GM12878 (cell line): ENCODE measurements at regions not wholly inside any gene's neighbourhood (a gene's known extent, or its start where the extent isn't known, plus 50 kb on each side); places are given as distances from the start of the nearest gene placed in this dataset.

Experiments used
- ATAC-seq: fragments of 200-7000 bp; cut with Tn5 transposase; 3 replicates; pipeline ENCODE4 v1.9.1; 2020; ENCODE audit warnings: mild to moderate bottlenecking, moderate library complexity
- BruUV-seq: library from RNA; stranded (reverse); fragments of 400-500 nt; replicated peaks from 2 replicates; lab custom pipeline; 2021; lab: Mats Ljungman, UMichigan
- CTCF ChIA-PET: fragments of 300-600 bp; sonication (Branson Sonifier 250); formaldehyde crosslinking; extraction: SDS; loops from one replicate; lab custom pipeline; 2021; ENCODE audit warnings: inconsistent platforms; lab: Yijun Ruan, JAX
- POLR2A ChIA-PET: fragments of 350-600 bp; formaldehyde crosslinking; extraction: SDS; loops from one replicate; lab custom pipeline; 2021; ENCODE audit warnings: inconsistent platforms; lab: Charles Lee
- RAD21 ChIA-PET: fragments of 300-600 bp; sonication (Branson Sonifier 250); formaldehyde crosslinking; loops from one replicate; lab custom pipeline; 2023; ENCODE audit warnings: antibody characterized with exemption; ENCODE audit not compliant: unreplicated experiment; lab: Charles Lee
- SMC1A ChIA-PET: fragments of 300-600 bp; sonication (Branson Sonifier 250); formaldehyde crosslinking; loops from one replicate; lab custom pipeline; 2023; ENCODE audit not compliant: unreplicated experiment, uncharacterized antibody; lab: Charles Lee
- DNase-seq: peaks from one replicate; pipeline ENCODE4 v3.0.0-alpha.2; 2011; ENCODE audit warnings: low read depth, low spot score
- FAIRE-seq: peaks from 3 replicates; lab custom pipeline; 2011; peaks lifted over from hg19 to GRCh38; lab: Jason Lieb, UNC
- H2AFZ ChIP-seq: 2 replicates; pipeline ENCODE4 v1.6.0; 2011; ENCODE audit warnings: low read depth, low read length, control low read depth; ENCODE audit not compliant: control insufficient read depth
- H3K27ac ChIP-seq: 2 replicates; pipeline ENCODE4 v1.5.1; 2011; ENCODE audit warnings: control low read depth; ENCODE audit not compliant: control insufficient read depth, insufficient read depth
- H3K27me3 ChIP-seq, 2 experiments: replicated peaks in 1 of 2; 2 replicates each; pipeline versions ENCODE4 v1.6.0 to v1.6.1; 2011; ENCODE audit warnings: low read length in 1 of 2; ENCODE audit not compliant: control insufficient read depth in 2 of 2, insufficient read depth in 2 of 2
- H3K36me3 ChIP-seq, 2 experiments: 2 replicates each; pipeline ENCODE4 v1.5.1; 2011; ENCODE audit warnings: low read length in 1 of 2; ENCODE audit not compliant: control insufficient read depth in 2 of 2, insufficient read depth in 2 of 2
- H3K4me1 ChIP-seq: 2 replicates; pipeline ENCODE4 v1.6.1; 2011; ENCODE audit warnings: mild to moderate bottlenecking, low read length, moderate library complexity, mixed read lengths; ENCODE audit not compliant: control insufficient read depth, insufficient read depth
- H3K4me2 ChIP-seq: 2 replicates; pipeline ENCODE4 v1.6.0; 2011; ENCODE audit warnings: control low read depth; ENCODE audit not compliant: control insufficient read depth, insufficient read depth
- H3K4me3 ChIP-seq: fragments of 200-600 bp; sonication (generic); 2 replicates; pipeline ENCODE4 v1.5.1; 2016
- H3K79me2 ChIP-seq: 2 replicates; pipeline ENCODE4 v1.6.0; 2011; ENCODE audit warnings: low read length; ENCODE audit not compliant: control insufficient read depth, insufficient read depth
- H3K9ac ChIP-seq: 2 replicates; pipeline ENCODE4 v1.8.0; 2011; ENCODE audit warnings: low read length, control low read depth, mixed read lengths; ENCODE audit not compliant: control insufficient read depth, insufficient read depth
- H3K9me3 ChIP-seq: replicated peaks from 3 replicates; pipeline ENCODE4 v1.5.1; 2011; ENCODE audit warnings: mild to moderate bottlenecking, low read length; ENCODE audit not compliant: control insufficient read depth, insufficient read depth
- H4K20me1 ChIP-seq: 2 replicates; pipeline ENCODE4 v1.6.0; 2011; ENCODE audit not compliant: control insufficient read depth, insufficient read depth
- EGR1 ChIP-seq, 2 experiments: IDR thresholded peaks; 1 replicate in 1 of 2; 2 replicates in 1 of 2; pipeline ENCODE4 v1.6.1; 2011 to 2012; ENCODE audit warnings: low read depth in 2 of 2, low read length in 2 of 2, borderline replicate concordance in 1 of 2, mild to moderate bottlenecking in 1 of 2, moderate library complexity in 1 of 2
- SIN3A ChIP-seq: IDR thresholded peaks from 2 replicates; pipeline ENCODE4 v1.6.1; 2012; ENCODE audit warnings: low read depth, low read length, improper control_type of control experiment
- USF2 ChIP-seq: IDR thresholded peaks from 2 replicates; pipeline ENCODE4 v1.6.1; 2011; ENCODE audit warnings: low read depth, low read length, improper control_type of control experiment, borderline replicate concordance
- ZNF384 ChIP-seq: IDR thresholded peaks from 2 replicates; pipeline ENCODE4 v1.6.1; 2012; ENCODE audit warnings: low read depth, mild to moderate bottlenecking, low read length, improper control_type of control experiment, borderline replicate concordance
- in situ Hi-C: fragments of 300-500 bp; cut with MboI; formaldehyde crosslinking; loops from 9 replicates; pipeline ENCODE4 v1.14.3; 2018; ENCODE audit warnings: mixed read lengths
- intact Hi-C: fragments of 100-400 bp; cut with micrococcal nuclease; formaldehyde crosslinking; loops from one replicate; pipeline ENCODE4 v1.14.2; 2022; ENCODE audit not compliant: unreplicated experiment
- TF ChIP-seq, protein P1 (sequence below): IDR thresholded peaks from 2 replicates; pipeline ENCODE4 v1.6.1; 2011; ENCODE audit warnings: mild to moderate bottlenecking, low read depth, low read length, moderate library complexity; ENCODE audit not compliant: insufficient replicate concordance
- TF ChIP-seq, protein P2 (sequence below): fragments of 450-650 bp; IDR thresholded peaks from 2 replicates; pipeline ENCODE4 v1.6.1; 2014; ENCODE audit warnings: mild to moderate bottlenecking
- TF ChIP-seq, protein P3 (sequence below): fragments of 150-350 bp; IDR thresholded peaks from 2 replicates; pipeline ENCODE4 v1.6.1; 2016; ENCODE audit warnings: low read depth, low read length
- TF ChIP-seq, protein P4 (sequence below): fragments of 450-650 bp; formaldehyde crosslinking; IDR thresholded peaks from 2 replicates; pipeline ENCODE4 v1.4.0; 2020; ENCODE audit warnings: mild to moderate bottlenecking, moderate library complexity

DNA sequence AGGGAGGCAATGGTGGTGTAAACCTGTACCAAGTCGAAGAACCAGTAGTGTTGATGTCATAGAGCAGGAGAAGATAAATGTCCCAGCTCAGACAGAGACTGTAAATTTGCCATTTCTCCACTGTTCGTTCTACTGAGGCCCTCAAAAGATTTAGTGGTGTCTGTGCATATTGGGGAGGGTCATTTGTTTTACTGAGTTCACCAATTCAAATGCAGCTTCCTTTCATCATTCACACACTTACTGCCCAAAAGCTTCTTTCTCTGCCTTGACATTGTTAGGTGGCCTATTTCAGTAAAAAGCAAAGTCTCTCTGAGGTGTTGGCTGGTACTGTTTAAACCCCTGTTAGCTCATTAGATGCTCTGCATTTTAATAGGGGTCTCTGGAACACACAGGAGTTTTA is 86.2 kb upstream of the EDNRB start (continued):
- no peak for TF ChIP-seq USF2
- TF ChIP-seq, protein P1, sequence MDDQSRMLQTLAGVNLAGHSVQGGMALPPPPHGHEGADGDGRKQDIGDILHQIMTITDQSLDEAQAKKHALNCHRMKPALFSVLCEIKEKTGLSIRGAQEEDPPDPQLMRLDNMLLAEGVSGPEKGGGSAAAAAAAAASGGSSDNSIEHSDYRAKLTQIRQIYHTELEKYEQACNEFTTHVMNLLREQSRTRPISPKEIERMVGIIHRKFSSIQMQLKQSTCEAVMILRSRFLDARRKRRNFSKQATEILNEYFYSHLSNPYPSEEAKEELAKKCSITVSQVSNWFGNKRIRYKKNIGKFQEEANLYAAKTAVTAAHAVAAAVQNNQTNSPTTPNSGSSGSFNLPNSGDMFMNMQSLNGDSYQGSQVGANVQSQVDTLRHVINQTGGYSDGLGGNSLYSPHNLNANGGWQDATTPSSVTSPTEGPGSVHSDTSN, result no peak

GRCh38 chr13:77999746-78000145 is 81.1 kb upstream of the EDNRB start:
- Histone ChIP-seq H3K27ac (no peak overlapping the region), H3K9ac (no peak overlapping the region), H3K79me2 (no peaks in the 10 kb centered on the region), H3K27me3 (no peaks in the 10 kb centered on the region), H3K9me3 (no peaks in the 10 kb centered on the region), H3K4me3 (no peak overlapping the region), H4K20me1 (no peaks in the 10 kb centered on the region), H3K4me1 (no peaks in the 10 kb centered on the region), H2AFZ (no peak overlapping the region), H3K4me2 (no peak overlapping the region), H3K36me3 (no peaks in the 10 kb centered on the region)
- POLR2A ChIA-PET, result no interaction called here
- DNase-seq, result no peak
- in situ Hi-C loops (no loop called here), intact Hi-C loops (no loop called here)
- SMC1A ChIA-PET, result no interaction called here
- RAD21 ChIA-PET, result no interaction called here
- no peak for FAIRE-seq
- CTCF ChIA-PET, result no interaction called here
- ATAC-seq, result no peak
- BruUV-seq, result no TSS peak
- TF ChIP-seq, protein P2, sequence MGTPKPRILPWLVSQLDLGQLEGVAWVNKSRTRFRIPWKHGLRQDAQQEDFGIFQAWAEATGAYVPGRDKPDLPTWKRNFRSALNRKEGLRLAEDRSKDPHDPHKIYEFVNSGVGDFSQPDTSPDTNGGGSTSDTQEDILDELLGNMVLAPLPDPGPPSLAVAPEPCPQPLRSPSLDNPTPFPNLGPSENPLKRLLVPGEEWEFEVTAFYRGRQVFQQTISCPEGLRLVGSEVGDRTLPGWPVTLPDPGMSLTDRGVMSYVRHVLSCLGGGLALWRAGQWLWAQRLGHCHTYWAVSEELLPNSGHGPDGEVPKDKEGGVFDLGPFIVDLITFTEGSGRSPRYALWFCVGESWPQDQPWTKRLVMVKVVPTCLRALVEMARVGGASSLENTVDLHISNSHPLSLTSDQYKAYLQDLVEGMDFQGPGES, result no peak
- TF ChIP-seq EGR1 (IDR thresholded peaks at IDR 0.05; ENCODE audit: borderline replicate concordance in 1 of 2, low read depth in 2 of 2, low read length in 2 of 2), result no peak
- TF ChIP-seq ZNF384, result no peak
- TF ChIP-seq, protein P3, sequence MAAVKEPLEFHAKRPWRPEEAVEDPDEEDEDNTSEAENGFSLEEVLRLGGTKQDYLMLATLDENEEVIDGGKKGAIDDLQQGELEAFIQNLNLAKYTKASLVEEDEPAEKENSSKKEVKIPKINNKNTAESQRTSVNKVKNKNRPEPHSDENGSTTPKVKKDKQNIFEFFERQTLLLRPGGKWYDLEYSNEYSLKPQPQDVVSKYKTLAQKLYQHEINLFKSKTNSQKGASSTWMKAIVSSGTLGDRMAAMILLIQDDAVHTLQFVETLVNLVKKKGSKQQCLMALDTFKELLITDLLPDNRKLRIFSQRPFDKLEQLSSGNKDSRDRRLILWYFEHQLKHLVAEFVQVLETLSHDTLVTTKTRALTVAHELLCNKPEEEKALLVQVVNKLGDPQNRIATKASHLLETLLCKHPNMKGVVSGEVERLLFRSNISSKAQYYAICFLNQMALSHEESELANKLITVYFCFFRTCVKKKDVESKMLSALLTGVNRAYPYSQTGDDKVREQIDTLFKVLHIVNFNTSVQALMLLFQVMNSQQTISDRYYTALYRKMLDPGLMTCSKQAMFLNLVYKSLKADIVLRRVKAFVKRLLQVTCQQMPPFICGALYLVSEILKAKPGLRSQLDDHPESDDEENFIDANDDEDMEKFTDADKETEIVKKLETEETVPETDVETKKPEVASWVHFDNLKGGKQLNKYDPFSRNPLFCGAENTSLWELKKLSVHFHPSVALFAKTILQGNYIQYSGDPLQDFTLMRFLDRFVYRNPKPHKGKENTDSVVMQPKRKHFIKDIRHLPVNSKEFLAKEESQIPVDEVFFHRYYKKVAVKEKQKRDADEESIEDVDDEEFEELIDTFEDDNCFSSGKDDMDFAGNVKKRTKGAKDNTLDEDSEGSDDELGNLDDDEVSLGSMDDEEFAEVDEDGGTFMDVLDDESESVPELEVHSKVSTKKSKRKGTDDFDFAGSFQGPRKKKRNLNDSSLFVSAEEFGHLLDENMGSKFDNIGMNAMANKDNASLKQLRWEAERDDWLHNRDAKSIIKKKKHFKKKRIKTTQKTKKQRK, result no peak
- TF ChIP-seq SIN3A, result no peak
- TF ChIP-seq, protein P4, sequence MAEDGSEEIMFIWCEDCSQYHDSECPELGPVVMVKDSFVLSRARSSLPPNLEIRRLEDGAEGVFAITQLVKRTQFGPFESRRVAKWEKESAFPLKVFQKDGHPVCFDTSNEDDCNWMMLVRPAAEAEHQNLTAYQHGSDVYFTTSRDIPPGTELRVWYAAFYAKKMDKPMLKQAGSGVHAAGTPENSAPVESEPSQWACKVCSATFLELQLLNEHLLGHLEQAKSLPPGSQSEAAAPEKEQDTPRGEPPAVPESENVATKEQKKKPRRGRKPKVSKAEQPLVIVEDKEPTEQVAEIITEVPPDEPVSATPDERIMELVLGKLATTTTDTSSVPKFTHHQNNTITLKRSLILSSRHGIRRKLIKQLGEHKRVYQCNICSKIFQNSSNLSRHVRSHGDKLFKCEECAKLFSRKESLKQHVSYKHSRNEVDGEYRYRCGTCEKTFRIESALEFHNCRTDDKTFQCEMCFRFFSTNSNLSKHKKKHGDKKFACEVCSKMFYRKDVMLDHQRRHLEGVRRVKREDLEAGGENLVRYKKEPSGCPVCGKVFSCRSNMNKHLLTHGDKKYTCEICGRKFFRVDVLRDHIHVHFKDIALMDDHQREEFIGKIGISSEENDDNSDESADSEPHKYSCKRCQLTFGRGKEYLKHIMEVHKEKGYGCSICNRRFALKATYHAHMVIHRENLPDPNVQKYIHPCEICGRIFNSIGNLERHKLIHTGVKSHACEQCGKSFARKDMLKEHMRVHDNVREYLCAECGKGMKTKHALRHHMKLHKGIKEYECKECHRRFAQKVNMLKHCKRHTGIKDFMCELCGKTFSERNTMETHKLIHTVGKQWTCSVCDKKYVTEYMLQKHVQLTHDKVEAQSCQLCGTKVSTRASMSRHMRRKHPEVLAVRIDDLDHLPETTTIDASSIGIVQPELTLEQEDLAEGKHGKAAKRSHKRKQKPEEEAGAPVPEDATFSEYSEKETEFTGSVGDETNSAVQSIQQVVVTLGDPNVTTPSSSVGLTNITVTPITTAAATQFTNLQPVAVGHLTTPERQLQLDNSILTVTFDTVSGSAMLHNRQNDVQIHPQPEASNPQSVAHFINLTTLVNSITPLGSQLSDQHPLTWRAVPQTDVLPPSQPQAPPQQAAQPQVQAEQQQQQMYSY (CRISPR knock-in tag), result no peak
